ENCODE measurements at regions not wholly inside any gene's neighbourhood (a gene's known extent, or its start where the extent isn't known, plus 50 kb on each side); places are given as distances from the start of the nearest gene placed in this dataset.

DNA sequence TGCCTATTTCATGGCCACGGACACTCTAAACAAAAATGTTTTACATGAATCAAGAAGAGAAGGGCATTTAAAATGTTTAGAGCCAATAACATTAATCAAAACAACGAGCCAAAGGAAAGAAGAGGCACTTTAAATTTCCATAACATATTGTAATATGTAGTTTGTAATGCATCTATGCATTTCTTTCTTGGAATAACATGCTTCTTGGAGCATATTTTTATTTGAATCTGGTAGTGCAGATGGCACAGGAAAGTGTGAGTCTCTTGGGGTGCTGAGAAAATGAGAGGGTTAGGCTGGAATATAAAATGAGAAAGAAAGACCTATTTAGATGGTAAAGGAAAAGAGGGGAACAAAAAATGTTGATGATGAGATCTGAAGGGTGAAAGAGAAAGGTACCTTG is 305.4 kb downstream of the BTBD3 start:
- TF ChIP-seq JUN (IDR thresholded peaks at IDR 0.05; ENCODE audit: borderline replicate concordance, insufficient read depth, insufficient read length, low read depth) (no peak), POLR2AphosphoS5 (IDR thresholded peaks at IDR 0.05; ENCODE audit: insufficient read depth, low read depth, low read length) (no peak), POLR2A (IDR thresholded peaks at IDR 0.05; ENCODE audit: low read depth, low read length) (no peak), FOS (IDR thresholded peaks at IDR 0.05; ENCODE audit: borderline replicate concordance, insufficient read depth, low read length) (no peak), EZH2 (IDR thresholded peaks at IDR 0.05; ENCODE audit: borderline replicate concordance, low read depth, low read length, severe bottlenecking) (no peak), MYC (IDR thresholded peaks at IDR 0.05; ENCODE audit: low read depth, low read length) (no peak)
- TF ChIP-seq, protein P1, sequence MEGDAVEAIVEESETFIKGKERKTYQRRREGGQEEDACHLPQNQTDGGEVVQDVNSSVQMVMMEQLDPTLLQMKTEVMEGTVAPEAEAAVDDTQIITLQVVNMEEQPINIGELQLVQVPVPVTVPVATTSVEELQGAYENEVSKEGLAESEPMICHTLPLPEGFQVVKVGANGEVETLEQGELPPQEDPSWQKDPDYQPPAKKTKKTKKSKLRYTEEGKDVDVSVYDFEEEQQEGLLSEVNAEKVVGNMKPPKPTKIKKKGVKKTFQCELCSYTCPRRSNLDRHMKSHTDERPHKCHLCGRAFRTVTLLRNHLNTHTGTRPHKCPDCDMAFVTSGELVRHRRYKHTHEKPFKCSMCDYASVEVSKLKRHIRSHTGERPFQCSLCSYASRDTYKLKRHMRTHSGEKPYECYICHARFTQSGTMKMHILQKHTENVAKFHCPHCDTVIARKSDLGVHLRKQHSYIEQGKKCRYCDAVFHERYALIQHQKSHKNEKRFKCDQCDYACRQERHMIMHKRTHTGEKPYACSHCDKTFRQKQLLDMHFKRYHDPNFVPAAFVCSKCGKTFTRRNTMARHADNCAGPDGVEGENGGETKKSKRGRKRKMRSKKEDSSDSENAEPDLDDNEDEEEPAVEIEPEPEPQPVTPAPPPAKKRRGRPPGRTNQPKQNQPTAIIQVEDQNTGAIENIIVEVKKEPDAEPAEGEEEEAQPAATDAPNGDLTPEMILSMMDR (IDR thresholded peaks at IDR 0.05; ENCODE audit: extremely low read depth in 1 of 2, insufficient read depth in 1 of 2, low read depth in 1 of 2, low read length in 2 of 2), result no peak
